GM21360 (cell line): ENCODE measurements at regions not wholly inside any gene's neighbourhood (a gene's known extent, or its start where the extent isn't known, plus 50 kb on each side); places are given as distances from the start of the nearest gene placed in this dataset.

Experiments
- ATAC-seq: cut with Tn5 transposase; IDR thresholded peaks from one replicate; pipeline ENCODE4 v1.9.1; 2021; ENCODE audit warnings: mild to moderate bottlenecking, moderate library complexity; ENCODE audit not compliant: unreplicated experiment

DNA sequence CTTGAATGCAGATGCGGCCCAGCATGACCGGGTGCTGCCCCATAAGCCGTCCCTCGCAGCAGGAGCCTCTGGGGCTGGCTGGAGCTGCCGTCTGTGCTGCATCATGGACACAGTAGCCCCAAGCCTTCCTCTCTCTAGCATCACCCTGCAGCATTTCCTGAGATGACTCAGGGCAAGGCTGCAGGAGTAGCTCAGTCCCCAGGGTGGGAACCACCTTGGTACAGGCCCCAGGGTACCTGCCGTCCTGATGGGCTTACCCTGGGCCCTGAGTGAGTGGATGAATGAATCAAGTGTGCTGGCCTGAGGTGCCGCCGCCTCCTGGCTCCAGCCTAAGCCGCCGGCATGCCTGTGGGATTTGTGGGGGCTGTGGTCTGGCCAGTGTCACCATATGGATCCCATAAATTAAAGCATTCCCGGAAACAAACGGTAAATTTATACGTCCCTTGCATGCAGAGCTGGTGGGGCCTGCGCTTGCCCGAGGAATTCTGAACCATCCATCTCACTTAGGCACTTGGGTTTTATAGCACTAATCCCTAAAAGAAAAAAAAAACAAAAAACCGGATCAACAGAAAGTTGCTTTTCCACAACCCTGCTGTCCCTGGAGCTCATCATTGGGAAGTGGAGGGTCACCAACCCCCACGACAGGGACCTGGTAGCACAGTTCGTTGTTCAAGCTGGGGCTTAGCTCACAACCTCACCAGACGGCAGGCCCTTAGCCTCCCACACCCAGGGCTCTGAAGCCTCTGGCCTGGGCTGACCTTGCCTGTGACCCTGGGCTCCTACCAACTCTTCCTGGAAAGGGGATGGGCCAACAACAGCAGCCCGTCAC, 242.6 kb upstream of the CIBAR2 start:
- no peak for ATAC-seq

DNA sequence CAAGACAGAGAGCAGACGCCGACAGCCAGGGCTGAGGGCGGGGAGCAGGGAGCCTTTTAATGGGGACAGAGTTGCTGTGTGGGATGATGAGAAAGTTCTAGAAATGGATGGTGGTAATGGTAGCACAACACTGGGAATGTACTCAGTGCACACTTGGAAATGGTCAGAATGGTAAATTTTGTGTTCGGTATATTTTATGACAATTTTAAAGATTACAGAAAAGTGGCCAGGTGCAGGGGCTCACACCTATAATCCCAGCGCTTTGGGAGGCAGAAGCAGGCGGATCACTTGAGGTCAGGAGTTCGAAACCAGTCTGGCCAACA, 243.2 kb upstream of the CIBAR2 start:
- ATAC-seq, result no peak

DNA sequence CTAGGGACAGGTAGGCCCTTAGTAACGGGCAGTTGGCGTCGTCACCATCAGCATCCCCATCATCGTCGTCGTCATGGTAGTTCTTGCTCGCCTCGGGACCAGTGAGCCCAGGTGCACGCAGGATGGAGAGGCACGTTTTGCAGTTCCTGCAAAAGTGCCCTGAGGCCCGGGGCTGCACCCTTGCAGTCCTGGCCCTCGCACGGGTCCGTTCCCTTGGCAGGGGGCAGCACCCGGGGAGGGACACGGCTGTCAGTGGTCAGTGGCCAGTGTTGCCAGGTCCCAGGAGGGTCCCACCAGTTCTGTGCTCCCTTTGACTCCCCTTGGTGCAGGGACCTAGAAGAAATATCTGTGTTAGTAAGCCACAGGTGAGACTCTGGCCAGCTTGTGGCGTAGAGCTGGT, 243.9 kb upstream of the CIBAR2 start:
- ATAC-seq, result no peak

DNA sequence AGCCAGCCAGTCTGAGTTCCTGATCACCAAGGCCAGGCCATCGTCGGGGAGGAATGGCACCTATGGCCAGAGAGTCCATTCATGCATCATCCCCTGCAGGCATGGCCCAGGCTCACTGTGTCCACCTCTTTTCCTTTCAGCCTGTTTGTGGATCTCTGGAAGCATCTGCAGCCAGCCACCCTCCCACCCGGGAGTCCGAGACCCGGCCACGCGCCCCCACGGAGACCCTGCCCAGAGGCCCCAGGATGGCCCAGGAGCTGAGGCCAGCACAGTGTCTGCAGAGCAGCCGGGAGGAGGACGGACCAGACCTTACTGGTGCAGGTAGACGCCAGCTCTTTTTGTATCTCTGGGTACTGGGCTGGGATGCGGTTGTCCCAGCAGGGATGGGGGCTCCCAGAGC, 245.1 kb upstream of the CIBAR2 start:
- no peak for ATAC-seq

DNA sequence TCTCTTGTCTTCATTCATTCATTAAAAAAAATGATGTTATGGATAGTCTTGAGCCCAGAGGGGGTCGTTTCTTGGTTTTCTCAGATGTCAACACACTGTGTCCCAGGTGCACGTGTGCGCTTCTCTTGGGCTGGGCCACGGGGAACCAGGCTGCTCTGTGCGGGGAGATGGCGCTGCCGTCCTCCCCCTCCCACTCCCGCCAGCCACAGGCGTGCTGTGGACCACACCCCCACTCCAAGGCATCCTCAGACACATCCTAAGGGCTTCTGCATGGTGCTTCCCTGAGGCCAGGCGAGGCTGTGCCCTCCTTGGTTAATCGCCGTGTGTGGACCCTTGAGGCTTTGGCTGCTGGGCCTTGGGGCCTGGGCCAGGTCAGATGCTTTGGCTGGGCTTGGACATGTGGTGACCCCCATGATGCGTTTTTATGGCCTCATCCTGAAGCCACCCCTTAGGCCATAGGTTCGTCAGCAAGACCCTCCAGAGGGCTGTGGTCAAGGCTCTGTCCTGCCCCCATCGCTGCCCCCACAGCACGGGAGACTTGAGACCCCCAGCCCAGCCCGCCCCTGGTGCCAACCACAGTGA, 245.7 kb upstream of the CIBAR2 start:
- no peak for ATAC-seq

DNA sequence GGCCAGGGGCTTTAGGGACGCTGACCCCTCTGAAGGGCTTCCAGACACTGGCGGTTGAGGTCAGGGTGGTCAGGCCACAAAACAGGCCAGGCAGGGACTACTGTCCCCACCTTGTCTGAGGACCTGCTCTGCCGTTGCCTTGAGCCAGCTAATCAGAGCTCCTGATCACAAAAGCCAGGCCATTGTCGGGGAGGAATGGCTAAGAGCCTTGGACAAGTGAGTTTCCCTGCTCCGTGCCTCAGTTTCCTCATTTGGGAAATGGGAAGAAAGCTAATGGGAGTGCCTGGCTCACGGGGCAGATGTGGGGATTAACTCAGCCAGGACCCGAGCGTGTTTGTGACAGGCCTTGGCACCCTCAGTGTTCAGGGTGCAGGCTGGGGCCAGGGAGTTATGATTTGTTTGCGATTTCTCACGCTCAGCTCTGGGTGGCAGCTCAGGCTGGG, 246.5 kb upstream of the CIBAR2 start:
- no peak for ATAC-seq

DNA sequence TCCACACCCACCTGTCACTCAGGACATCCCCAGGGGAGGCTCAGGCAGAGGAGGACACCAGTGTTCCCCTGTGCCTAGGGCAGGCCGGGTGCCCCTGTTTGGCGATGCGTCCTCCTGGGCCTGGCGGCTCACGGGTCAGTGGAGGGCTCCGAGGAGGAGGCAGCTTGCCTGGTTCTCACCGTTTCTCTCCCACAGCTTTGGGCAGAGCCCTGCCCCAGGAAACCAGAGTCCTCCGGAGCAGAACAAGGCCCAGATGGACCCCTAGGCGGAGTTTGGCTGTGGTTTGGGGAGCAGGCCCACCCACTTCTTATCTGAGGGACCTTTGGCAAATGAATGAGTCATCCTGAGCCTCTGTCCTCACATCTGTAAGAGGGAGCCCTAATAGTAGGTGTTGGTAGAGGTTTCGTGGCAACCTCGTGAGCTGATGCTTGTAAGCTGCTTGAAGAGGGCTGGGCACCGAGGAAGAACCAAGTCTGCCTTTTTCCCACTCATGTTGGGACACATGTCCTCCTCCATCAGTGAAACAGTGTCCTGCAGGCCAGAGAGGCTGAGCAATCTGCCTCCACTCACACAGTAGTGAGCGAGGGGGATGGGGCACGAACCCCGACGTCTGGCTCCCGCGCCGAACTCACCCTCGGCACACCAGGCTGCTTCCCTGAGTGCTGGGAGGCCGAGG, 247.0 kb upstream of the CIBAR2 start:
- ATAC-seq, result no peak

DNA sequence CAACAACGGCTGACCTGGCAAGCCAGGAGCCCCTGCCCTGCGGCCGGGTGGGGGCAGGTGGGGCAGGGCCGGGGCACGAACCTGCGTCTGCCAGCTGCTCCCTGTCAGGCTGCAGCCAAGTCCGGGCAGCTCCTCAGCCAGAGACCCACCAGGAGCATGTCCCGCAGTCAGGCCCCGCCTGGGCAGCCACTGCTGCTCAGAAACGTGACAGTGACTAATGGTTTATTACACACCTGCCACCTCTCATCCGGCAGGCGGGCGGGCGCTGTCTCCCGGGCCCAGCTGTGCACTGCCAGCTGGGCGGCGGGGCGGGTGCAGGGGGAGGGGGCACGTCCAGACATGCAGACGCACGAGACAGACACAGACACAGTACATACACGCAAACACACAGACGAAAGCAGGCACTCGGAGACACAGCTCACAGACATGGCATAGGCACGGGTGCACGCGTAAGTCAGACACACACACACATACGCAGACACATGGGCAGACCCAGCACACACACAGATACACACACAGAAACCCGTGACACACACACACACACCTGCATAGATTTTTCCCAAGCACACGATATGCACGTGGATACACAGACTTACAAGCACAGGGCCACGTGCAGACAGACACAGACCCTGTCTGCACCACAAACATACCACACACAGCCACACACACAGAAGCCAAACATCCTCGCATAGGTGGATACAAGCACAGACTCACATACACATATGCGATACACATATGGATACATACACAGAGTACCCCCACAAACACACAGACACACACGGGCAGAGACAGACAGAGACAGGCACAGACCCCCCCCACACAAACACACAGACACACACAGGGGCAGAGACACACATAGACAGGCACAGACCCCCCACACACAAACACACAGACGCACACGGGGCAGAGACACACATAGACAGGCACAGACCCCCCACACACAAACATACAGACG, 248.3 kb upstream of the CIBAR2 start:
- no peak for ATAC-seq

DNA sequence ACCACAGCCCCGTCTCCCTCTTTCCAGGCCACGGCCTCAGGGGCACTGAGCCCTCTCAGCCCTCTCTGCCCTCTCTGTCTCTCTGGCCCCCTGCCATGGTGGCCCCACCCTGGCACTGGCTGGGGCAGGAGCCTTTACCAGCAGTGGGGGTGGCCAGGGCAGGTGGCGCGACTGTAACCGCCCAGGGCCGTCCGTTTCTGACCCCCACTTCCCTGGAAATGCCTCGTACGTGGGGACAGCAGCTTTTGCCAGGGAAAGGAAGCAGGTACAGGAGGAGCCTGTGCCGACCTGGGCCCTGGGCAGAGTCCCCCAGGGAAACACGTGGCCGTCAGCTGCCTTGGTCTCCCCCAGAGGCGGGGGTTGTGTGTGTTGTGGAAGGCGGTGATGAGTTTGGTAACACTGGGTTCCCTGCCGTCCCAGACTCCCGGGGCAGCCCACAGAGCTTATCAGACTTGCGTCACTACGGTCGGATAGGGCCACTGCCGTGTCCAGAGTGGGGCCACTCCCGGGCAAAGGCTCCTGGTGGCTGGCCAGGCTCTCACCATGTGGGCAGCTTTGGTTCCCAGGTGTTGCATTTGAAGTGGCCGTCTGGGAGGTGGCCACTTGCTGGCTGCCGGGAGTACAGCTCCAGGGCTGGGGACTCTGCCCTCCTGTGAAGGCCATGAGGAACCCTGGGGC, 249.3 kb upstream of the CIBAR2 start:
- no peak for ATAC-seq

DNA sequence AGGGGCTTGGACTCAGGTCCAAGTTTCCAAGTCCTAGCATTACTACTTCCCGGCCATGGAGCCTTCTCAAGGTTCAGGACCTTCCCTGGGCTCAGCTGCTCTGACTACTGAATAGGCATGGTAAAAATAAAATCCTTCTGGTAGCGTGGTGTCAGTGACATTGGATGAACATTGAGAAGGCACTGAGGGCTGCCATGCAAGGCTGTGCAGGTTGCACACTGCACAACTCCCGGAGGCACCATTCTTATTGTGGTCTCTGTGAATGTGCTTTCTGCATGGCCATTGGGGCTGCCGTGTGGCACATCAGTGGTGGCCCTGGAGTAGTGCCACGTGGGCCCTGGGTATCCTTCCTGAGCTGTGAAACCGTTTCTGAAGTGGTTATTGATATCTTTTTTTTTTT, 250.2 kb upstream of the CIBAR2 start:
- ATAC-seq, result no peak

DNA sequence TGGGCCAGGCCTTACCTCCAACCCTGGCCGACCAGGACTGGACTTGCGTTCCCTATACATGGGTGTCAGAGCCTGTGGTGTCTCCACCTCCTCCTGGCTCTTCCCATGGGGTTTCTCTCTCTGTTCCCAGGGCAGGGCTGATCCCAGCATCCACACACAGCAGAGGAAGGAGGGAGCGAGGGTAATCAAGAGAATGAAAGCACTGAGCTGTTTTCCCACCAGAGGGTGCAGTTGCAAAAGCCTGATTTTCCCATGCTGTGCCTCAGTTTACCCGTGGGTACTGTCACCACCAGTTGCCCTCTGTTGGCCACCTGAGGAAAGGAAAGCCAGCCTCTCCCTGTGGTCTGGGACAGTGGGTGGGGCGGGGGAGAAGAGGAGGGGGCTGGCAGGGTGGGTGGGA, 249.7 kb upstream of the GSE1 start:
- ATAC-seq, result no peak

DNA sequence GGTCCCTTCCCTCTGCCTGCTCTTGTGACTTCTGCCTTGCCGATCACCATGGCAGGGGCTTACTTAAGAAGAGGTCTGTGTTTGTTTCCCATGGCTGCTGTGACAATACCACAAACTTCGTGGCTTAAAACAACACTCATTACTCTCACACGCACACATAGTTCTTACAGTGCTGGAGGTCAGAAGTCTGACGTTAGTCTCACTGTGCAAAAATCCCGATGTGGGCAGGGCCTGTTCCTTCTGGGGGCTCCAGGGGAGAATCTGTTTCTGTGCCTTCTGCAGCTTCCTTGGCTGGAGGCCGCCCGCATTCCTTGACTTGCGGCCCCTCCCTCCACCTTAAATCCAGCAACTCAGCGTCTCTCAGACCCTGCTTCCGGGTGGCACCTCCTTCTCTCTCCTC, 249.2 kb upstream of the GSE1 start:
- no peak for ATAC-seq

DNA sequence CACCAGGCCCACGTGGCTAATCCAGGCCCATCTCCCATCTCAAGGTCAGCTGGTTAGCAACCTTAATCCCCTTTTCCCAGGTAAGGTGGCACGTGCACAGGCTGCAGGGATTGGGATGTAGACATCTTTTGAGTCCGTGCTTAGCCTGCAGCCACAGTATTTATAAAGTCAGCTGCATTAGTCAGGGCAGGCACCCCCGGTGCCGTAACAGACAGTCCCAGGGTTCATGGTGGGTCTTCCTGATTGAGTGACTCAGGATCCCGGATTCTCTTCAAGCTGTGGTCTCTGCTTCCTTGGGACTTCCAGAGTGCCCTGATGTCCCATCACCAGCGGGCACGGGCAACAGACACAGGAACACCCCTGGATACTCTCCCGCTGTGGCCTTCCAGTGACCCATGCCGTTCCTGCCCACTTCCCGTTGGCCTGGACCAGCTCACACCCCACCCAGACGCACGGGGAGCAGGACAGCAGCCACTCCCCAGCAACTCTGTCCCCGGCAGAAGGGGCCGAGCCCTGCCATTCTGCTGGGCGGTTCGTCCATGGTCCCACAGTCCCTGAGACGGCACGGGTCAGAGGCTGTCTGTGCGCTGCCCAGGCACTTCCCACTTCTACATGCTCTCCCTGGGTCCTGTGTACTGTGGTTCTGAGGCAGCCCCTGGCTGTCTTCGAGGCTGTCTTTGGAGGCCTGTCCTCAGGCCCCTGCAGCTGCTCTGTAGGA, 248.6 kb upstream of the GSE1 start:
- ATAC-seq, result no peak

DNA sequence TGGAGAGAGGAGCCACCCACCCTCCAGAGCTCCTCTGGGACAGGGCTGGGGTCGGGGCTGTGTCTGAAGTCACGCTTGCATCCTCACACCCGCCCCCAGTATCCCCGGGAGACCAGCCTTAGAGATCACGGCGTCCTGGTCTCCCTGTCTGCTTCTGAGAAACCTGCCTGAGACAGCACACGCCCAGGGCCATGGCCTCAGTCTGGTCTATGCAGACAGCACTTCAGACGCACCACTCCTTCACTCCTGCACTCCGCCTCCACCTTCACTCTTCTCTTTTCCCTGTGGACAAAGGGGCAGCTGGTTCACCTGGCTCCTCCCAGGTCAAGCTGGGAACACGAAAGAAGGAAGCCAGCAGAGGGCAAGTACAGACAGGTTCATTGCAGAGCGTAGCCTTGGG, 248.0 kb upstream of the GSE1 start:
- ATAC-seq, result no peak

DNA sequence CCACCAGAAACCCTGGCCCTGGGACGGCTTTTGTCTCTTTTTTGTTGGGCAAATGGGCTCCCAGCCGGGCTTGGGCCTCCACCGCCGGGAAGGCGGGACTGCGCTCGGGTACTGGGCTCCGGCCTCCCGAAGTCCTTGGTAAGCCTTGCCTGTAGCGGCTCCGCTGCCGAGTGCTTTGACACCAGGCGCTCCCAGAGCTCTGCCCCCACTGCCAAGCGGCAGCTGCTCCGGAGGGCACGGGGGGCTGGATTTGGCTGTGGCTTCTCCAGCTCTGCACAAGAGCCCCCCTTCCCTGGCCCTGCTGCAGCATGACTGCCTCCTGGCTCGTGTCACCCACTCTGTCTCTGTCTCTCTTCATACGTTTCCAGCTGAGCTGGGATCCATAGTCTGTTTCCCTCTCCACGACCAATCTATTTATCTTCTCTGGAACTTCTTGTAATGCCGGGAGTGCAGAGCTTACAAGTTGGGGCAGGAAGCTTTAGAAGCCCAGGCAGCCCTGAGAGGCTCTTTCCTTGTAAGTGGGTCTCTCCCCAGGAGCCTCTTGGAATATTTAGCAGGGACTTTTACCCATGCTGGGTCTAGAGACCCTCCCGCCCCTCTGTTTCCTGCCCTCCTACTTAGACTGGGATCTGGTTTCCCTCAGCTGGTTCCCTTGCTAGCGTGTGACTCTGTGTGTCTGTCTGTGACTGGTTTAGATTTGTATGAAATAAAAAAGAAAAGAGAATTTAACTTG, 246.9 kb upstream of the GSE1 start:
- no peak for ATAC-seq

DNA sequence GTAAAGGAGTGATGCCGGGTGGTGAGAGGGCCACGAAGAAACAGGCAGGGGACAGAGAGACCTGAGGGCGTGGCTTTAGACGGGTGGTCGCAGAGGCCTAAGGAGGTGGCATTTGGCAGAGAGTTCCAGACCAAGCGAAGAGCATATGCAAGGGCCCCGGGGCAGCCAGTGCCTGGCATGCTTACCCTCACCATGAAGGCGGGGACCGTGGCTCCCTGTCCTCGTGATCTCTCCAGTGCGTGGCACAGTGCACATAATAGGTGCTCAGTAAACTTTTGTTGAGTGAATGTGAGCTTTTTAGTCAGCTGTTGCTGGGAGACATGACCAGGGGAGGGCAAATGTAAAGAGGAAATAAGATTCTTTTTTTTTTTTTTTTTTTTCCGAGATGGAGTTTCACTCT, 245.6 kb upstream of the GSE1 start:
- ATAC-seq, result no peak

DNA sequence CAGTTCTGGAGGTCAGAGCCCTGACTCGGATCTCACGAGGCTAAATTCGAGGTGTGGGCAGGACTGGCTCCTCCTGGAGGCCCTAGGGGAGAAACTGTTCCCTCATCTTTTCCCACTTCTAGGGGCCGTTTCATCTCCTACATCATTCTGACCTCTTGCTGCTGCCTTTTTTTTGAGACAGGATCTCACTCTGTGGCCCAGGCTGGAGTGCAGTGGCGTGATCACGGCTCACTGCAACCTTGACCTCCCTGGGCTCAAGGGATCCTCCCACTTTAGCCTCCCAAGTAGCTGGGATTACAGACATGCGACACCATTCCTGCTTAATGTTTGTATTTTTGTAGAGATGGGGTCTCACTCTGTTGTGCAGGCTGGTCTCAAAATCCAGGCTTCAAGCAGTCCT, 244.1 kb upstream of the GSE1 start:
- ATAC-seq, result no peak

DNA sequence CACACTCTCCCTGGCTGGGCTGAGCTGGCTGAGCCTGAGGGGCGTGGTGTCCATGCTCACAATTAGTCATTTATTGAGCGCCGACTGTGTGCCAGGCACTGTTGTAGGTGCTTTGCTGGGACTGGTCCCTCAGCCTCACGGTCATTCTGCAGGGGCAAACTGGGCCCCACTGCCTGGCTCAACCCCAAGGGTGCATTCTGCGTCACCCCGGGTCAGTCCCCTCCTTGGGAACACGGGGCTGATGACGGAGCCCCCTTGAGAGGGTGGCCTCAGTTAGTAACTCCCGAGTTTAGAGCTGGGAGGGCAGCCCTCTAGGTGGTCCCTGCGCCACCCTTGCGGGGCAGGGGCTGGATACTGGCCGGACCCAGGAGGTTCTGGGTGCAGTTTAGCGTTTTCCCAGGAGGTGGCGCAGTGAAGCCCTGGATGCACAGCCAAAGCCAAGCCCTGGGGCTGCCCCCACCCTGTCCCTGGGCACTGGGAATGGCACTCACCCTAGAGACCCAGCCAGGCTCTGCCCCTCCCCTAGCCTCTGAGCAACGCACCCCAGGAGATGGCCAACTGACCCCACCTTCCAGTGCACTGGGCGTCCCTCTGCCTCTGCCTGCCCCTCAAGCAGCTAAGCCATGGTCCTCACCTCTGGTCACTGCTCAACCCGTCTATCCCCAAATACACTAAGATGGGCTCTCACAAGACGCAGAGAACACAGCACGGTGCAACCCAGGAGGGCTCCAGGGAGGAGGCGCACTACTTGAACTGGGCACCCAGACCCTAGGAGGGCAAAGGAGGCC, 243.2 kb upstream of the GSE1 start:
- no peak for ATAC-seq

DNA sequence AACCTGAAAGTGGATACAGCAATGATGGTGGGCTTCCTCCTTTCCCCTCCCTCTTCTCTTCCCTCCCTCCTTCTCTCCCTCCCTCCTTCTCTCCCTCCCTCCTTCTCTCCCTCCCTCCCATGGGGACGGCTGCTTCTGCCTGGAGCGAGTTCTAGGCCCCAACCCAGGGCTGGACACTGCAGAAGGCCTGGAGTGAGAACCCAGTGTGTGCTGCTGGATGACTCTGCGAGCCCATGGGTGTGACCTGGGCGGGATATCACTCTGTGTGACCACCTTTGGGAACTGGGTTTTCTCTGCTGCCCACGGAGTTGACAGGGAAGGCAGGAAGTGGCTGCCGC, 242.6 kb upstream of the GSE1 start:
- ATAC-seq, result no peak
